HT-29 (cell line): ENCODE measurements at regions not wholly inside any gene's neighbourhood (a gene's known extent, or its start where the extent isn't known, plus 50 kb on each side); places are given as distances from the start of the nearest gene placed in this dataset.
"Not testable (repeated sequence)": the region's sequence is repeated elsewhere in the genome, so short reads cannot be mapped to it uniquely, and the experiment has no call there.

Source experiments
- DNase-seq: peaks from one replicate; pipeline ENCODE4 v3.0.0-alpha.2; 2015; ENCODE audit warnings: low spot score

DNA sequence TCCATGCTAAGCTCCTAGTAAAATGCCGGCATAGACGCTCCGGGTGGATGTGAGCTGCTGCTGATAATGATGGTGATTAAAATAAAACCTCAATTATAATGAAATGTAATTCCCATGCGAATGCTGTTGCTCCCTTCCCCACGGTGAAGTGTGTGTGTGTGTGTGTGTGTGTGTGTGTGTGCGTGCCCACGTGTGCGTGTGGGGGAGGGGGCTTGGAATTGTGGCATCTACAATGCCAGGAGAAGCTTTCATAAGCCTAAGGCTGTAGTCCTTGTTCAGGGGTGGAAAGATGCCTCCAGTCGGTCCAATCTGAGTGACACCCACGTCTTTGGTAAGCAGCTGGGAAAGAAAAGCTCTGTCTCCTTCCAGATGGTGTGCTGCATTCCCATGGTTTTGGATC is 137.9 kb downstream of the CDH26 start:
- no peak for DNase-seq

- no peak for DNase-seq
Observed at GRCh38 chr20:60097285-60097684, 139.1 kb downstream of the CDH26 start.

DNA sequence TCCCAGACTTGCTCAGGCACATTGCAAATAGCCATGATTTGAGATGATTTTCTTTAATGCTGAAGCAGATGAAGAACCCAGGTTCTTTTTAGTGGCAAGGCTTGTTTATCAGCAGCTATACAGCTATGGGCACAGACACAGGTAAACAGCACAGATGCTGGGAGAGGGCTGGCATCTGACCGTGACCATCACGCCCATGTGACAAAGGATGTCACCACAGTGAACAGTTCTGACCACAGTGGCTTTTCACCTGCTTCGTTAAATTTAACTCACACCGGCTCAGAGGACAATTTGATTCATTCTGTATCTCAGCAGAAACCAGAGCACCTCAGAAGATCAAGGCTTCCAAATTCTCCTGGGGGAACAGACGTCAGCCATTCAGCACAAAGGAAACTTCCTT is 142.6 kb downstream of the CDH26 start:
- no peak for DNase-seq

- DNase-seq = no peak
Observed at GRCh38 chr20:60101201-60101890, 143.1 kb downstream of the CDH26 start.

DNA sequence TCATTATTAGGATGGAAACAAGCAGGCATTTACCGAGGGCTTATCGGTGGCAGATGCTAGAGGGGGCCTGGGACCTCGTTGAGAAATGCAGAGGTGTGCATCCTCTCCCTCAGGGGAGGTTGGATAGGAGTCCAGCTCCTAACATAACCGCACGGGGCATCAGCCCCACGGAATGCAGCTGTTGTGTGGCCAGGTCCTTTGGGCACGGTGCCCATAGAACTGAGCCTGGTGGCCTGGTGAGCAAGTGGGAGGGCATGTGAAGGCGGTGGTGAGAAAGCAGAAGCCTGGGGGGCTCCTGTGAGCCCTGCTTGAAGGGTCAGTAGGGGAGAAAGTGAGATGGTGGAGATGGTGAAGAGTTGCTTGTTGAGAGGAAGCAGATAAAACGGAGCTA is 143.7 kb downstream of the CDH26 start:
- no peak for DNase-seq

DNA sequence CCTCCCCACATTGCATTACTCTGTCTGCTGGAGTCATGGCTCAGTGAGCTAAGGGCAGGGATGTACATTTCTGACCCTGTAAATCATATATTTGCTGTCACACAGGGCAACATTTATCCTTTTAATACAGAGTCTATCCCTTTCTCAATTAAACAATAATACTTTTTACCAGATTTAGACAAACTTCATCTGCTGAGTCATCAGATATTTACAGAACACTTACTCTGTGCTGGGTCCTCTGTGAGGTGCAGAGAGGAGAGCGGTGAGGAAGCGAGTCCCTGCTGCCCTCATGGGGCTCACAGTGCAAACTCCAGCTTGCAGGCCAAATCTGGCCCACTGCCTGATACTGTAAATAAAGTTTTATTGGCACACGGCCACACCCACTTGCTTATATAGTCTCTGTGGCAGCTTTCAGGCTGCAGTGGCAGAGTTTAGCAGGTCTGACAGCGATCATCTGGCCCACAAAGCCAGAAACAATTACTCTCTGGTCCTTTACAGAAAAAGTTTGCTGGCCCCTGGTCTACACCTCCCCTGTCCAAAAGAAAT is 144.5 kb downstream of the CDH26 start:
- no peak for DNase-seq

- DNase-seq = no peak
Observed at GRCh38 chr20:60104993-60105803, 147.0 kb downstream of the CDH26 start.

DNA sequence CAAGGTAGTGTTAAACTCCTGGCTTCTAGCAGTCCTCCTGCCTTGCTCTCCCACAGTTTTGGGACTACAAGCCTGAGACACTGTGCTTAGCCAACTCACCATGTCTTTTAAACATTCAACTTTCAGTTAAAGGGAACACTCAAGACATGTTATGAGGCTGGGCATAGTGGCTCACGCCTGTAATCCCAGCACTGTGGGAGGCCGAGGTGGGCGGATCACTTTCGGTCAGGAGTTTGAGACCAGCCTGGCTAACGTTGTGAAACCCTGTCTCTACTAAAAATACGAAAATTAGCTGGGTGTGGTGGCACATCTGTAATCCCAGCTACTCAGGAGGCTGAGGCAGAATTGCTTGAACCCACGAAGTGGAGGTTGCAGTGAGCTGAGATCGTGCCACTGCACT is 148.0 kb downstream of the CDH26 start:
- DNase-seq = not testable (repeated sequence)

DNA sequence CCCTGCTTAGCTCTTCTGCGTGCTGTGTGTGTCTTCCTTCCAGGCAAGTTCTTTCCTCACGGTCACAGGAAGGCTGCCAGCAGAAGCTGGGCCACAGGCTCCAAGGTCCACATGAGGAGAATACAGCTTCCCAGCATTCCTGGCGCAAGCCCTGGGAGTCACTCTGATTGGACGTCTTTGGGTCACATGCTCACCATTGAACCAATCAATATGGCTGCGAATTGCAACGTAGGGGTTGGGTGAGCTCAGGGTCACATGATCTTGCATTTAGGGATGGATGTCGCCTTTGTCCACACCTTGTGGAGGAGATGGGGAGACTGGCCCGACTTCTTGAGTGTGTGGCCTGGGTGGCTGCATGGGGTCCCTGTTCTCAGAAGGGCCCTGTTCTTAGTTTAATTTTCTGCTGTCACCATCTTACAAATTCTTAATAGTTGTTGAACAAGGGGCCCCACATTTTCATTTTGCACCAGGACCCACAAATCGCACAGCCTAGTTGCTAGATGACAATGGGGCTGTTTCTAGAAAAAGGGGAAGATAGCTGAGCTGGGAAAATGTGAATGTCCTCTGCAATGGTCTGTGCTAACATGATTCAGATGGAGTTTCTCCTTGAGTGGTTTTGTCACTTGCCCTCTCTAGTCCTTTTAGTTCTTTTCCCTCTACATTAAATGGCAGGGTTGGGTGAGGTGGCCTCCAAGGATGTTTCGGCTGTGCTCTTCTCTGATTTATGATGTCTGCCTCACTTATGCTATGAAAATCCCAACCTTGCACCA is 149.6 kb downstream of the CDH26 start:
- no peak for DNase-seq

DNA sequence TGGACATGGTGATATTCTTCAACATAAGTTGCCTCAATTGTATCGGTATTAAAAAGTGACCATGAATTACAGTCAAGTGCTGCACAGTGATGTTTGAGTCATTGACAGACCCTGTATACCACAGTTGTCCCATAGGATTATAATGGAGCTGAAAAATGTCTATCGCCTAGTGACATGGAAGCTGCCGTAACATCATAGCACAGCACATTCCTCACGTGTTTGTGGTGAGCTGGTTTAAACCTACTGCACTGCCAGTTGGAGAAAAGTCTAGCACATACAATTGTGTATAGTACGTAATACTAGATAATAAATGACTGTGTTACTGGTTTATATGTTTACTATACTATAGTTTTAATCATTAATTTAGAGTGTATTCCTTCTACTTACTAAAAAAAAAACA is 150.2 kb downstream of the CDH26 start:
- no peak for DNase-seq

DNA sequence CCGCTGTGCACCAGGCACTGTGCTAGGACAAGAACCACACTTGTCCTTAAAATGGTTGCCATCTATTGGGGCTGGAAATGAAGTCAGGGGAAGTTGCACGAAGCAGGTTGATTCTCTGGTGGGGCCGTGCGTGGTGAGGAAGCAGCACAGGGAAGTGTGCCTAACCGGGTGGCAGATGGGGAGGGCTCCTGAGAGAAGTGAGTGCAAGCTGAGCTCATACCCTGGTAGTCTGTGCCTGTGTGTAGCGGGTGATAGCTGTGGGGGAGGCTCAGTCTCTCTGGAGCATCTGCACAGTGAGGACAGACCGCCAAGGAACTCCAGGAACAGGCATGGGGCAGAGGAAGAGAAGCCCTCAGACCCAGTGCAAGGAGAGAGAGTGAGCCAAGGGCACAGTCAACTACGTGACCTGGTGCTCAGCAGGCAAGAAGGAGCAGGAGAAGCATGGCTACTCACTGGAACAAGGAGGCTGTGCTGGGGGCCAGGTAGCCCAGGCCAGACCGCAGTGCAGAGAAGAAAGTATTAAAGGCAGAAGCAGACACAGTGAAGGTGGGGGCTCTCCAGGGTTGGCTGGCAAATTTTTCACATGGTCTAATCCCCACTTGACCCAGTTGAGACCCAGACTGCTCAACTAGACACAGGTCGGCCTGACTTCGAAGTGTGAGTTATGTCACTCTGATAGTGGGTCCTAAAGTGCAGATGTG is 155.0 kb downstream of the CDH26 start:
- no peak for DNase-seq

DNA sequence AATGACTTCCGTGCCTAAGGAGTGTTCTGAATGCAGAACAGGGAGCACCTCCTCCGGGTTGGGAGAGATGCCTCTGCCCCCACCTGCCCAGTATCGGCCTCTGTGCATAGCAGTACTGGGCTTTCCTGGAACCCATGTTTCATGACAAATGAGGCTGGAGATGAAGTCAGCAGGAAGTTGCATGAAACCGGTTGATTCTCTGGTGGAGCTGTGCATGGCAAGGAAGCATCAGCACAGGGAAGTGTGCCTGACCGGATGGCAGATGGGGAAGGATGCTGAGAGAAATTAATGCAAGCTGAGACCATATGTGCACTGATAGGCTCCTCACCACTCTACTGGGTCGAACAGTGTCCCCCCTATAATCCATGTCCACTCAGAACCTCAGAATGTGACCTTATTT is 155.5 kb downstream of the CDH26 start:
- DNase-seq = no peak

DNA sequence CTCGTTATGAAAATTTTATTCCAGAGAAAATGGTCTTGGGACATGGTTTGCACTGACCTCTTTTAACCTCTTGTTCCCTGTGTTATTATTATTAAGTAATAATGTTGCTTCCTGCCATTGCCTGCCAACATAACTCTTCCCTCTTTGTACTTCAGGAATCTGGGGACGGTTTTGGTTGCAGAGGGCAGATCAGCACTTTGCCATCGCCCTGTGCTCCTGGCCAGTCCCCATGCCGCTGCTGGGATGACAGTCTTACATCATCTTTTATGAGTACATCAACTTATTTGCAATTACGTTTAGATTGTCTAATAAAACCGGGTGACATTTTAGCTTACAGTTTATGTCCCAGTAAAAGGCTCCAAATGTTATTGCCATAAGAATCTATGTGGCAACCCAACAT is 157.2 kb downstream of the CDH26 start:
- no peak for DNase-seq

DNA sequence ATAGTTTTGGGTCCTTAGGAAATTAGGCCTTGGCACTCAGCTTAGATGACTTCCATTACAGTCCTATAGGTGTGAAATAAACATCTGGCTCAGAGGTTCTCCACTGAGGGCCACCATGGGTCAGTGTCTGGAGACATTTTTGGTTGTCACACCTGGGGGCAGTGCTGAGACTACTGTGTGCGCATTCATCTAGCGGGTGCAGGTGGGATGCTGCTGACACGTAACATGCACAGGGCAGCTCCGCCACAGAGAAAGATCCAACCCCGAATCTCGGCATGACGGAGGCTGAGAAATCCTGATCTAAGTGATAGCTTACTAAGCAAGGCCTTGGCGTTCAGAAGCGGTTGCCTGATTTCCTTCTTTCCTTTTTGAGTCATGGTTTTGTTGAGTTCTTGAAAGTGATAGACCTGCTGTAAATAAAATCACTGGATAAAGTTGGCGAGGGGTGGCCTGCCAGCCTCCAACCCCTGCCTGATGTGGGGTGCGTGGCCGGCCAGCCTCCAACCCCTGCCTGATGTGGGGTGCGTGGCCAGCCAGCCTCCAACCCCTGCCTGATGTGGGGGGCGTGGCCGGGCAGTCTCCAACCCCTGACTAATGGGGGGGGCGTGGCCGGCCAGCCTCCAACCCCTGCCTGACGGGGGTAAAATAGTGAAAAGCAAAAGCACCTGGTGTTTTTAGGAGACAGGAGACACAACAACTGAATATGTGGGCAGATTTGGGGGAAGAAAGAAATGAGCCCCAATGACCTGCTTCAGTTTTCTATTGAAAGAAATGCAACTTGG is 158.1 kb downstream of the CDH26 start:
- no peak for DNase-seq

GRCh38 chr20:60117065-60117464 is 158.8 kb downstream of the CDH26 start:
- DNase-seq = no peak

- no peak for DNase-seq
Observed at GRCh38 chr20:60121903-60122302, 163.7 kb downstream of the CDH26 start.

DNA sequence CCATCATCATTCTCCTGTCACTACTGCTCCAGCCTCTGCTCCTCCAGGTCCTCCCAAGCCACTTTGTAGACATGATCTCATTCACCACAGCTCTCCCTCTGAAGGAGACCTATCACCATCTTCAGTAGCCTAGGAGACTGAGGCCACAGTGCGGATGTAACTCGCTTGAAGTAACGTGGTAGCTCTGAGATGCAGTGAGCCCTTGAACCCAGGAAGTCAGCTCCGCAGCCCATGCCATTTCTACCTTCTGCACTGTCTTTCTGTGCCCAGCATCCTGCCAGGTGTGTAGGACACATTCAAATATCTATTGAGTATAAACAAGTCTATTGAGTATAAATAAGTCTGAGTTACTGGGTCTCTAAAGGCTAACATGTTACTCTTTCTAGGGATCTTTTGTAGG is 164.4 kb downstream of the CDH26 start:
- DNase-seq = no peak

DNA sequence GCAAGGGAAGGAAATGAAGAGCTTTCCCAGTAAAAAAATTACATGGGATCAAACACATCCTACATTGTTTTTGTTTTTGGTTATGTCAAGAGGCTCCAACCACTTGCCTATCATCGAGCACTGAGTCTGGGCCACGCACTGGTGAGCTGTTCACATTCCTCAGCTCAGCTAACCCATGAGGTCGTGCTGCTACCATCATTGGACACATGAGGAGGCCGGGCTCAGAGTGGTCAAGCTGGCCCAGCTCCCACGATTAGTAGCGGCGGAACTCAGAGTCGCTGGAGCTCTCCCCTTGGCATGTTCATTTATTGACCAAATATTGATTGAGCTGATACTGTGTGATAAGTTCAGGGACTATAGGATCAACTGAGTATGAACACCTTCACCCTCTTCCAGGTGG is 164.9 kb downstream of the CDH26 start:
- no peak for DNase-seq

DNA sequence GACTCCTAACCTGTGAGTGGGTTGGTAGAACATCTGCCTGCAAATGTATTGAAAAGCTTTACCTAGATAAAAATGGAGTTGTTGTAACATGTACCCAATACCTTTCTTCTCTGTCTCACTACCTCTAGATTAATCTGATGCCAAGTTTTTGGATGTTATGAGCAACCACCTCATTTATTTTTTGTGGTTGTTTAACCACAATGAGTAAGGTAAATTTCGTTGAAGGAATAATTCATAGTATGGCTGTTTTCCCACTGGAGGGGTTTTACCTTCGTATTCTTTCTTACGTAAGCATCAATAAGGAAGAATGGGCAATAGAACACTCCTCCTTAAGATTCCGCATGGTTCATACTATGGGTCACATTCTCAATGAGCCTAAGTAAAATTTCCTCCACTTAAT is 165.4 kb downstream of the CDH26 start:
- DNase-seq = no peak

GRCh38 chr20:60124776-60125381 is 166.7 kb downstream of the CDH26 start:
- DNase-seq = no peak
